OCI-LY7 (cell line): ENCODE measurements at regions not wholly inside any gene's neighbourhood (a gene's known extent, or its start where the extent isn't known, plus 50 kb on each side); places are given as distances from the start of the nearest gene placed in this dataset.

Source experiments
- BruUV-seq: library from RNA; stranded (reverse); fragments of 400-500 nt; replicated peaks from 2 replicates; lab custom pipeline; 2021; lab: Mats Ljungman, UMichigan
- CTCF ChIA-PET: fragments of 300-600 bp; sonication (Branson Sonifier 250); formaldehyde crosslinking; loops from one replicate; lab custom pipeline; 2022; ENCODE audit warnings: antibody characterized with exemption; ENCODE audit not compliant: unreplicated experiment; lab: Charles Lee
- POLR2A ChIA-PET: fragments of 300-600 bp; sonication (Branson Sonifier 250); formaldehyde crosslinking; loops from one replicate; lab custom pipeline; 2022; ENCODE audit warnings: antibody characterized with exemption; lab: Charles Lee
- DNase-seq: peaks from one replicate; pipeline ENCODE4 v3.0.0-alpha.2; 2015; ENCODE audit warnings: low spot score
- H2AFZ ChIP-seq: fragments of 200-600 bp; sonication (generic), shearing (Covaris generic); 2 replicates; pipeline ENCODE4 v1.6.1; 2014; ENCODE audit warnings: mild to moderate bottlenecking, antibody characterized with exemption, low read length, moderate library complexity
- H3K27ac ChIP-seq: fragments of 200-600 bp; sonication (generic); 2 replicates; pipeline ENCODE4 v1.5.1; 2014; ENCODE audit warnings: mixed run types, low read depth, mild to moderate bottlenecking, moderate library complexity, low read length, inconsistent platforms; ENCODE audit not compliant: poor library complexity, severe bottlenecking
- H3K36me3 ChIP-seq: fragments of 200-600 bp; sonication (generic); 2 replicates; pipeline ENCODE4 v1.6.1; 2014; ENCODE audit warnings: mild to moderate bottlenecking, antibody characterized with exemption, low read length, moderate library complexity, mixed read lengths; ENCODE audit not compliant: insufficient read depth
- H3K4me1 ChIP-seq: fragments of 200-600 bp; sonication (generic); 2 replicates; pipeline ENCODE4 v1.5.1; 2014; ENCODE audit warnings: mild to moderate bottlenecking, low read length; ENCODE audit not compliant: insufficient read depth, poor library complexity, severe bottlenecking
- H3K4me2 ChIP-seq: fragments of 200-600 bp; sonication (generic); 2 replicates; pipeline ENCODE4 v1.6.1; 2014; ENCODE audit warnings: mild to moderate bottlenecking, low read length
- H3K4me3 ChIP-seq: fragments of 200-600 bp; sonication (generic); 2 replicates; pipeline ENCODE4 v1.5.1; 2014; ENCODE audit warnings: mild to moderate bottlenecking, low read depth, low read length; ENCODE audit not compliant: poor library complexity, severe bottlenecking
- H3K79me2 ChIP-seq: fragments of 200-600 bp; sonication (generic); 2 replicates; pipeline ENCODE4 v1.6.1; 2016; ENCODE audit warnings: low read depth, mild to moderate bottlenecking, low read length, moderate library complexity, mixed read lengths; ENCODE audit not compliant: insufficient read depth
- H3K9me2 ChIP-seq: fragments of 200-600 bp; sonication (generic); 2 replicates; pipeline ENCODE4 v1.6.1; 2016; ENCODE audit warnings: mild to moderate bottlenecking, low read length, mixed read lengths; ENCODE audit not compliant: insufficient read depth
- H3K9me3 ChIP-seq: fragments of 200-600 bp; sonication (generic); 2 replicates; pipeline ENCODE4 v1.6.1; 2014; ENCODE audit warnings: mild to moderate bottlenecking, mixed run types, low read length, mixed read lengths
- H4K20me1 ChIP-seq: fragments of 200-600 bp; sonication (generic); 2 replicates; pipeline ENCODE4 v1.6.1; 2014; ENCODE audit warnings: mild to moderate bottlenecking, antibody characterized with exemption, low read length, moderate library complexity, mixed read lengths; ENCODE audit not compliant: insufficient read depth
- EZH2phosphoT487 ChIP-seq: fragments of 200-600 bp; sonication (generic); IDR thresholded peaks from 2 replicates; pipeline ENCODE4 v1.6.1; 2018; ENCODE audit warnings: low read depth, borderline replicate concordance, mild to moderate bottlenecking, mixed run types, antibody characterized with exemption, low read length, moderate library complexity, mixed read lengths
- intact Hi-C: fragments of 100-400 bp; cut with micrococcal nuclease; formaldehyde crosslinking; loops from one replicate; pipeline ENCODE4 v1.10.0; 2022; ENCODE audit not compliant: unreplicated experiment
- TF ChIP-seq, protein P1 (sequence below): fragments of 200-600 bp; sonication (generic); conservative IDR thresholded peaks from 2 replicates; pipeline ENCODE4 v1.5.1; 2014; ENCODE audit warnings: mild to moderate bottlenecking, antibody characterized with exemption, low read length, moderate library complexity, mixed read lengths

DNA sequence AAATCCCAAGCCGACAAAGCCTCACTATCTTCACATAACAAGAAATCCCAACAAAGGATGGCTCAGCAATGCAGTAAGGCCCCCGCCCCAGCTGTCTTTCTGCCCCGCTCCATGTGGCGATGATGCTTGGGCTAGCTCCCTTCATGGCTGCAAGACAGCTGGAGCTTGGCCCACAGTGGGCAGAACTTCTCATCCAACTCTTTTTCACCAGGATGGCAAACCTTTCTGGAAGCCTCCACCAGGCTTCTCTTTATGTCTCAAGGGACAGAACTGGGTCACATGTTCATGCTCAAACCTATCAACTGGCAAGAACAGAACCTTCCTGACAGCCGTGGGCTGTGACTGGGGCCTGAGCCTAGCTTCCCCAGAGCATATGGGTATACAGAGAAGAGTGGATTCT is 260.5 kb upstream of the MKLN1 start:
- Histone ChIP-seq H3K9me2 (no peaks in the 10 kb centered on the region), H3K9me3 (no peaks in the 10 kb centered on the region), H2AFZ (no peak overlapping the region), H3K36me3 (peaks cover 24% of the 10 kb centered on the region), H3K79me2 (peaks cover 62% of the 10 kb centered on the region), H4K20me1 (peaks cover 5% of the 10 kb centered on the region; the same call in 1 of the 2 replicates), H3K4me3 (no peak overlapping the region), H3K27ac (peak overlapping the region; percentile 25), H3K4me1 (peaks cover 36% of the 10 kb centered on the region), H3K4me2 (peak overlapping the region; percentile 64; the same call in 1 of the 2 replicates)
- peak; percentile 18 for DNase-seq
- CTCF ChIA-PET = no interaction called here
- TF ChIP-seq, protein P1, sequence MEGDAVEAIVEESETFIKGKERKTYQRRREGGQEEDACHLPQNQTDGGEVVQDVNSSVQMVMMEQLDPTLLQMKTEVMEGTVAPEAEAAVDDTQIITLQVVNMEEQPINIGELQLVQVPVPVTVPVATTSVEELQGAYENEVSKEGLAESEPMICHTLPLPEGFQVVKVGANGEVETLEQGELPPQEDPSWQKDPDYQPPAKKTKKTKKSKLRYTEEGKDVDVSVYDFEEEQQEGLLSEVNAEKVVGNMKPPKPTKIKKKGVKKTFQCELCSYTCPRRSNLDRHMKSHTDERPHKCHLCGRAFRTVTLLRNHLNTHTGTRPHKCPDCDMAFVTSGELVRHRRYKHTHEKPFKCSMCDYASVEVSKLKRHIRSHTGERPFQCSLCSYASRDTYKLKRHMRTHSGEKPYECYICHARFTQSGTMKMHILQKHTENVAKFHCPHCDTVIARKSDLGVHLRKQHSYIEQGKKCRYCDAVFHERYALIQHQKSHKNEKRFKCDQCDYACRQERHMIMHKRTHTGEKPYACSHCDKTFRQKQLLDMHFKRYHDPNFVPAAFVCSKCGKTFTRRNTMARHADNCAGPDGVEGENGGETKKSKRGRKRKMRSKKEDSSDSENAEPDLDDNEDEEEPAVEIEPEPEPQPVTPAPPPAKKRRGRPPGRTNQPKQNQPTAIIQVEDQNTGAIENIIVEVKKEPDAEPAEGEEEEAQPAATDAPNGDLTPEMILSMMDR = no peak
- no peak for TF ChIP-seq EZH2phosphoT487
- intact Hi-C loops = no loop called here
- POLR2A ChIA-PET = interaction anchor here (1.1 to 3.0 kb wide), 4 partner anchors 8 to 57 kb away, joined by 3 to 18 read pairs (median 8); no protein-coding TSS in a partner anchor
- BruUV-seq = no TSS peak

DNA sequence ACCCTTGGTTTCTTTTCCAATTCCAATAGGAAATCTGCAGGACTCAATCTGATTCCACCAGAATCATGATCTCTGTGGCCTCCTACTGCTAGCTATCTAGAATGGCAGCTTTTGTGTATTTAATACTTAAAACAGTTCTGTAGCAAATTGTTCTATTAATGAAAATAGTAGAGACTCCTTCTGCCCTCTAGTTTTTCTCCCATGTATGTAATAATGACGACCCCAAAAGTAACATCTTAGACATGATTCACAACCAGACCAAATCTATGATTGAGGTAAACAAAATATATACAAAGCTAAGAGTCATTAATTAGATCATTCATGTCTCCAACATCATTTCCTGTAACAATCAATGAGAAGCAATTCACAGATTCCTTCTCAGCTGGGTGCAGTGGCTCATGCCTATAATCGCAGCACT is 259.1 kb upstream of the MKLN1 start:
- Histone ChIP-seq H3K79me2 (peaks cover 61% of the 10 kb centered on the region), H3K4me1 (peaks cover 40% of the 10 kb centered on the region), H3K4me2 (peak overlapping the region; percentile 64), H2AFZ (no peak overlapping the region), H3K9me3 (no peaks in the 10 kb centered on the region; the same call in 1 of the 2 replicates), H3K27ac (no peak overlapping the region), H4K20me1 (peaks cover 5% of the 10 kb centered on the region; the same call in 1 of the 2 replicates), H3K9me2 (no peaks in the 10 kb centered on the region), H3K4me3 (no peak overlapping the region), H3K36me3 (peaks cover 31% of the 10 kb centered on the region)
- no peak for DNase-seq
- intact Hi-C loops = loop anchor here (1.0 to 2.0 kb wide), 3 partner anchors 38 to 356 kb away; no protein-coding TSS in a partner anchor
- TF ChIP-seq, protein P1 = peak; percentile 45; the same call in 1 of the 2 replicates
- no peak for TF ChIP-seq EZH2phosphoT487
- ChIA-PET CTCF (interaction anchor here (1.3 kb wide), 1 partner anchor 9 kb away, joined by 5 read pairs; no protein-coding TSS in a partner anchor), POLR2A (interaction anchor here (0.6 to 3.0 kb wide), 11 partner anchors 10 to 286 kb away, joined by 3 to 13 read pairs (median 3); no protein-coding TSS in a partner anchor)
- no TSS peak for BruUV-seq
